Hematopoietic multipotent progenitor cell (in vitro differentiated cells): ENCODE measurements at regions not wholly inside any gene's neighbourhood (a gene's known extent, or its start where the extent isn't known, plus 50 kb on each side); places are given as distances from the start of the nearest gene placed in this dataset.

ENCODE experiments used
- DNase-seq, 3 donors: peaks; one replicate each; pipeline ENCODE4 v3.0.0-alpha.2; 2011 to 2015; ENCODE audit warnings: low read depth in 2 of 3, low spot score in 2 of 3

DNA sequence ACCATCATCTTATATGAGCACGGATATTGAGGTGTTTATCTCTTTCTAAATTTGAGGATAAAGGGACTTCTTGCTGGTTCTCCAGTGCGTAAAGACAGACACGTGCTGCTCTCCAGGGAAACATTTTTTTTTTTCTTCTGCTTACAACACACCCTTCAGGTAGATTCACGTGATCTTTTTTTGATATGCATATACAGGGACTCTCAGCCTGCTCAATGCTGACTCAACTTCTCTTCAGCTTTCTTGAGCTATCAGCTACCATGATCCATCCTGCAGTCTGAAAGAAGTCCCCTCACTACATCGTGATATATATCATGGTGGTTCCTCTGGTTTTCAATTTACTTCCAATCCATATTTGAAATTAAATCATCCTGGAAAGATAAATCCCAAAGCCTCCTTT lies 87.1 kb upstream of the SLITRK3 start:
- no peak for DNase-seq

DNA sequence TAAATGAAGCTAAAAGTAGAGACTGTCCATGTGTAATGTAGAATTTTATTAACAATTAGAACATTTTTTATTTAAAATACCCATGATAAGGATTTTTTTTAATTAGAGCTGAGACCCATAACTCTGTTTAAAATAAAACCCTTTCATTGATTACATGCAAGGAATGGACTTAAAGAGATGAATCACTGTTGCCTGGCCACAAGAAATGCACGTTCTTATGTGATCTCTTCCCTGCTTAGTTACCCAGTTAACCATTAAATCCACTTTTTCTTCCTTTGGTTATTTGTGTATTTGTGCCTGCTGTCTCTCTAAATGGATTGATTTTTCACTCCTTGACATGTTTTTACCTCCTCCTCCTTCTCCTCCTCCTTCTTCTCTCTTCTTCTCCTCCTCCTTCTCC lies 83.3 kb upstream of the SLITRK3 start:
- no peak for DNase-seq

DNA sequence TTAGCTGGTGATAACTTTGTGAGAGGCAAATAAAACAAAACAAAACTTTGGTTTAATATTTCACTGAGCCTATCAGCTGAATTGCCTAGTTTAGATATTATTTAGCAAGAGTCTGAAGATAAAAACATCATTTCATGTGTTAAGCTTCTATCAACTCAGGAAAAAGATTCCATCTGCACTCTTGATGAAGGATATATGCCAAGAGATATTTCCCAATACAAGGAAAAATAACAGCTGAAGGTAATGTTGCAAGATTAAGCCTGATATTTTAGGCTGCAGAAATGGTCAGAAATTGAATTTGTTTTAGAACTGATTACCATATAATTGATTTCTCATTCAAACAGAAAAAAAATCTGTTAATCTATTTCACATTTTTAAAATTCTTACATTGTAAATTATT lies 77.2 kb upstream of the SLITRK3 start:
- DNase-seq: no peak

DNA sequence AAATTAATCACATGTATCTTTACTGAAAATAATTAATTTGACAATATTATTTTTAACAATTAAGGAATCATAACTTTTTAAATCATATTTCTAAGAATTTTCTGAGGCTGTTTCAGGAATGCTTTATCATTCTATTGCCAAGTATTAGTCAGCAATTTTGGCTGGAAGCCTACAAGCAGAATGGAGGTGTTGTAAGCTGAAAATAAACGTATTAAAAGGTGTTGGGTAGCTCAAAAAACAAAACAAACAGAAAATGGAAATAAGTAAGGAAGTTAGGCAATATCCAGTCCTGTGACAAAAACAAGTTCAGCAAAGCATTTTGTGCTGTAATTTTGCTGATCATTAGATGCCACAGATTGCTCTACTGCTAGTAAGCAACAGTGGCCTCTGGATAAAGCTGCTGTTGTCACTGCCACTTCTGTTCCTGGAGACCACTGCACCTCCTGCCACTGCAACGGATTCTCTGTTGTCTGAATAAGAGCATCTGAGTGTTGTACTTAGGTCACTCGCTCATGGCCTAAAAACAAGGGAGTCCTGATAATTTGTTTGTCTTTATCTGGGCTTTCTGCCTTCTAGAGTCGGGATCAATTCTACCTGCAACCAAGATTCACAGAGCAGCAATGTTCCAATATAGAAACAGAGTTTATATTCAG lies 63.5 kb upstream of the SLITRK3 start:
- peak in 1 of 3 donors; percentile 6 for DNase-seq

DNA sequence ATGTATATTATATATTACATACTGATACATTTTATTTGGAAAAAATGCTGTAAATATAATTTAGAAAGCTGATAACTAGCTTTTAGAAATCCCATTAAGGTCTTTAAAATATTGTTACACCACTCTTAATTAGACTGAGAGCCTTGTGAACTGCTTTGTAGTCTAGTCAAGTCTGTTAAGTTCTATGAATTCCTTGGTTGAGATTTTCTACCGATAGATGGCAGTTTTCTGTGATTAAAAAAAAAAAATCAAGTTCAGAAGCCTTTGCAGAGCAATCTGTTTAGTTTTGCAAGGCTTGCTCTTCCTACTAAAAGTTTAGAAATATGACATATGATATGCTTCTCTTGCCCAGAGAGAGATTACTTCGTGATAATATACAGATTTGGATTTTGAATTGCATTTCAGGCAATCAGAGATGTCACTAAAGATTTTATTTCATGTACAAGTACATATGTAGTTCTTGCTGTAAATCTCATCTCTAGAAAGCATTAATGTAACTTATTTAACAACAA lies 60.4 kb upstream of the SLITRK3 start:
- no peak for DNase-seq

DNA sequence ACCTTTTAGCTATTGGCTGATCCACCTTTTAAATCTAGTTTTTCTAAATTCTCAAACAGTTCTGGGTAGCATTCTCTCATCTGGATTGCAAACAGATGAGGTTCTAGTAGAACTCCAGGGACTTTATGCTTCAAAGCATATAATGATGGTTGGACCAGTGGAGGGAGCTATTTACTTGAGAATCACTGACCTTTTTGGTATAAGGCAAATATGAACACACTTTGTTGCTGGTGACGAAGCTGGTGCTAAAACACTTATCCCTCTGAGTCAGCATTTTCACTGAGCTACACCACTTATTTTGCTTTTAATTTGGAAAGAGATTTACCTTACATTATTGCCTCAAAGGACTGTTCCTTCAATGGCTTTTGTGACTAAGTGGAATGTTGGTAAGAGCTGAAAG lies 58.6 kb upstream of the SLITRK3 start:
- DNase-seq: peak in 2 of 3 donors; percentile 14 to 52
